GM23248 (cell line): ENCODE measurements at regions not wholly inside any gene's neighbourhood (a gene's known extent, or its start where the extent isn't known, plus 50 kb on each side); places are given as distances from the start of the nearest gene placed in this dataset.

Source experiments
- EZH2 ChIP-seq: fragments of 200-600 bp; sonication (generic); IDR thresholded peaks from 2 replicates; pipeline ENCODE4 v1.6.1; 2018; ENCODE audit warnings: antibody characterized with exemption, mild to moderate bottlenecking; ENCODE audit not compliant: insufficient read depth, poor library complexity, severe bottlenecking
- EZH2phosphoT487 ChIP-seq: fragments of 200-600 bp; sonication (generic); IDR thresholded peaks from 2 replicates; pipeline ENCODE4 v1.6.1; 2018; ENCODE audit warnings: antibody characterized with exemption, moderate library complexity, mild to moderate bottlenecking, low read depth; ENCODE audit not compliant: insufficient read depth

DNA sequence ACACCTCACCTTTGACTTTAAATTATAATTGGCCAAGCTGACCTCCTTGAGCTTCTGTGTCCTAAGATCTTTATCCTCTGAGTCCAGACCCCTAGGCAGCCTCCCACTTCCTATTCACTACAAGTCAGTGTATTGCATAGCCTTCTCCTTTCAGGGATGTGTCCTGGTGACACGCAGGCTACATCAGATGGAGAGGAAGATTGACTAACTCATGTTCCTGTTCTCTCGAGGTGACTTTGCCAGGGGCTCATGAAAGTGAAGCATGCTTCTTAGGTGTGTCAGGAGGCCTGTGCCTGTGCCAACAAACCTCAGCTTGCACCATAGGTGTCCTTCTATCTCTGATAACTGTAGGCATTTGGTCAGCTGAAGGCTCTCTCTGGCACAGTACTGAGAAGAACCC is 195.7 kb upstream of the HS3ST1 start:
- TF ChIP-seq EZH2 (no peak), EZH2phosphoT487 (no peak)
